Psoas muscle (tissue), 7 donors: ENCODE measurements at regions not wholly inside any gene's neighbourhood (a gene's known extent, or its start where the extent isn't known, plus 50 kb on each side); places are given as distances from the start of the nearest gene placed in this dataset.
A peak's percentile ranks its signal among the peaks of the same experiment; 100 is the strongest.

Experiments
- ATAC-seq, 4 donors: fragments of 200-7000 bp; cut with Tn5 transposase; one replicate each; pipeline ENCODE4 v1.9.1; 2020; ENCODE audit warnings: moderate library complexity in 3 of 4, mild to moderate bottlenecking in 2 of 4
- DNase-seq, 2 donors: peaks; one replicate each; pipeline ENCODE4 v3.0.0-alpha.2; 2020
- H3K27ac ChIP-seq: fragments of 200-600 bp; one replicate; pipeline ENCODE4 v1.8.0; 2022
- H3K27me3 ChIP-seq, 3 donors: fragments of 200-600 bp in 1 of 3; one replicate each; pipeline versions ENCODE4 v1.6.1 to v1.8.0; 2013 to 2022; ENCODE audit warnings: low read length in 2 of 3, mild to moderate bottlenecking in 2 of 3, moderate library complexity in 1 of 3; ENCODE audit not compliant: insufficient read depth in 3 of 3
- H3K36me3 ChIP-seq, 2 donors: fragments of 200-600 bp in 1 of 2; one replicate each; pipeline versions ENCODE4 v1.6.1 to v1.8.0; 2013 to 2022; ENCODE audit warnings: low read depth in 1 of 2, mild to moderate bottlenecking in 1 of 2, moderate library complexity in 1 of 2; ENCODE audit not compliant: insufficient read depth in 1 of 2
- H3K4me1 ChIP-seq: fragments of 200-600 bp; one replicate; pipeline ENCODE4 v1.8.0; 2022
- H3K4me3 ChIP-seq: fragments of 200-600 bp; one replicate; pipeline ENCODE4 v1.8.0; 2022; ENCODE audit warnings: mild to moderate bottlenecking
- H3K9me3 ChIP-seq: fragments of 200-600 bp; one replicate; pipeline ENCODE4 v1.8.0; 2022
- CTCF ChIP-seq: fragments of 200-600 bp; IDR thresholded peaks from one replicate; pipeline ENCODE4 v1.8.0; 2022; ENCODE audit warnings: antibody characterized with exemption
- WGBS, 3 donors: extraction: QIAGEN DNeasy Blood & Tissue Kit; methylation state at CpG; one replicate each; pipeline versions ENCODE4 v1.1.6 to v1.1.7; 2013; 5-methylcytosine and 5-hydroxymethylcytosine counted together
- intact Hi-C, 2 donors: fragments of 100-400 bp; cut with DNase I; formaldehyde crosslinking; loops; one replicate each; pipeline versions ENCODE4 v1.11.0 to v1.14.2; 2022
- donor health status: healthy with polysubstance abuse.
- donor health status: DM: no; HTN: no; CAD: no; lungs with moderate emphysema.
- donor health status: Bipolar disorder and iron deficiency.
- donor health status: healthy.
- donor health status: DM: yes; HTN: yes; CAD: no.
- donor health status: DM: no; HTN: no; CAD: no.
- donor health status: DM: yes; HTN: yes; CAD: no.

DNA sequence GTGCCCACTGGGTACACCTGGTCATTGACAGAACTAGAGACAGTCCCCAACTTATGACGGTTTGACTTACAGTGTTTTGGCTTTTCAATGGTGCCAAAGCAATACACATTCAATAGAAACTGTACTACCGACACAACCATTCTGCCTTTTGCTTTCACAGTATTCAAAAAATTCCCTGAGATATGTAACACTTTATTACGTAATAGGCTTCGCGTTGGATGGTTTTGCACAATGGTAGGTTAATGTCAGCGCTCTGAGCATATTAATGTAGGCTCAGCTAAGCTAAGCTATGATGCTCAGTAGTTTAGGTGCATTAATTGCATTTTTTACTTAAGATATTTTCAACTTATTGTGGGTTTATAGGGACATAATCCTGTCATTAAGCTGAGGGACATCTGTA is 105.1 kb upstream of the B3GAT1 start:
- Histone ChIP-seq H3K36me3 (no peaks in the 10 kb centered on the region), H3K9me3 (no peaks in the 10 kb centered on the region), H3K4me3 (no peak overlapping the region), H3K27ac (no peak overlapping the region), H3K4me1 (no peaks in the 10 kb centered on the region), H3K27me3 (peaks cover 0 to 19% (median 10%) of the 10 kb centered on the region in 3 donors)
- TF ChIP-seq CTCF = no peak
- no peak for DNase-seq
- ATAC-seq = no peak
- intact Hi-C loops = no loop called here
- 84 to 89% (median 89%) methylated on average over 6 of the region's 6 CpGs for WGBS, 3 donors

DNA sequence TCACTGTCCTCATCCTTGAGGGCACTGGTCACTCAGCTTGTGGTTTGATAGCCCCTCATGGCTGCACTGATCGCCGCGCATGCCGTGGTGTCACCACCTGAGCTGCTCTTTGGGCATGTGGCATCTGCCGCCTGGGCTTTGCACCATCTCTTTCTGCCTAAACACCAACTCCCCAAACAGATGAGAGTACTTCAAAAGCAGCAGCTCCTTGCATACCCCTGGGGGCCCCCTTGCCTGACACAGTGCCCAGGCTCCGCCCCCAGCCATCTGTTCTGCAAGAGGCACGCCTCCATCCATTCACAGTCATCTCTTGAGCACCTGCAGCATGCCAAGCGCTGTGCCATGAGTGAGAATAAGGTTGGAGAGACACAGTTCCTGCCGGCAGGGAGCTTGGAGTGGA is 104.5 kb upstream of the B3GAT1 start:
- no peaks in the 10 kb centered on the region for H3K9me3 ChIP-seq
- DNase-seq = peak in 1 of 2 donors; percentile 30
- no peak overlapping the region for H3K27ac ChIP-seq
- WGBS, 3 donors = 47 to 65% (median 59%) methylated on average over 9 of the region's 9 CpGs
- H3K36me3 ChIP-seq = no peaks in the 10 kb centered on the region
- TF ChIP-seq CTCF = no peak
- H3K4me1 ChIP-seq = no peaks in the 10 kb centered on the region
- no peak overlapping the region for H3K4me3 ChIP-seq
- ATAC-seq = no peak
- intact Hi-C loops = no loop called here
- H3K27me3 ChIP-seq = peaks cover 0 to 15% (median 10%) of the 10 kb centered on the region in 3 donors

GRCh38 chr11:134515081-134515960 is 103.3 kb upstream of the B3GAT1 start:
- no peak for TF ChIP-seq CTCF
- H3K36me3 ChIP-seq = no peaks in the 10 kb centered on the region
- H3K27me3 ChIP-seq = peaks cover 0 to 9% (median 8%) of the 10 kb centered on the region in 3 donors
- intact Hi-C loops = no loop called here
- no peaks in the 10 kb centered on the region for H3K4me1 ChIP-seq
- H3K27ac ChIP-seq = no peak overlapping the region
- DNase-seq (peak in 1 of 2 donors; percentile 32), ATAC-seq (no peak)
- WGBS, 3 donors = 80 to 86% (median 80%) methylated on average over 24 to 26 of the region's 26 CpGs
- no peaks in the 10 kb centered on the region for H3K9me3 ChIP-seq
- no peak overlapping the region for H3K4me3 ChIP-seq

DNA sequence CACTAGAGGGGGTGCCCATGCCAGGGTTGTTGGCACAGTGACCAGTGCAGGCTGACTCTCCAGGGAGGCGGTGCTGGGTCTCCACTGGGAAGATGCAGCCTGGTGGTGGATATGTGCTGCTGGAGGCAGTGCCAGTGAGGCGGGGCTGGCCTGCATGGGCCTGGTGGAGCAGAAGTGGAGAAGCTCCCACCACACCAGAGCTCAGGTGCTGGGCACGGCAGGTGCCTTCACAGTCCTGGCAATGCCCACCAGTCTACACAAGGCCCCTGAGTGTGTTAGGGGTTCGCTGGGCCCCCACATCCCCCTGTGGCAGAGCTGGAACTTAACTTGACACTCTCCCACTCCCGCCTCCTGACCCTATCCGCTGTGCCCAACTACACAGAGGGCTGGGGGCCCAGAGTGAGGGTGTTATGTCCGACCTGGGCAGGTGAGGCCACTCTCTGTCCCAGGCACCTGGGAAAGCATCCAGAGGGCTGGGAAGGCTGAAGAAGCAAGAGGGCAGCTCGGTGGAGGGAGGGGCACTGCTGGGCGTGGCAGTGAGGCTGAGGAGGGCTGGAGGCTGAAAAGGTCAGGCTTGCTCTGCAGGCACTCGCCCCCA is 102.4 kb upstream of the B3GAT1 start:
- Histone ChIP-seq H3K27me3 (peaks cover 0 to 9% (median 8%) of the 10 kb centered on the region in 3 donors), H3K4me3 (no peak overlapping the region), H3K27ac (no peak overlapping the region), H3K9me3 (no peaks in the 10 kb centered on the region), H3K4me1 (no peaks in the 10 kb centered on the region), H3K36me3 (no peaks in the 10 kb centered on the region)
- no peak for TF ChIP-seq CTCF
- ATAC-seq (no peak), DNase-seq (no peak)
- 62 to 71% (median 71%) methylated on average over 9 to 10 of the region's 10 CpGs for WGBS, 3 donors
- intact Hi-C loops = no loop called here
